ENCODE measurements at regions not wholly inside any gene's neighbourhood (a gene's known extent, or its start where the extent isn't known, plus 50 kb on each side); places are given as distances from the start of the nearest gene placed in this dataset.

GRCh38 chr7:25798344-25798743 is 353.7 kb upstream of the NFE2L3 start:
- intact Hi-C loops (cut with DNase I): no loop called here
- no peak for DNase-seq (ENCODE audit: low spot score)

DNA sequence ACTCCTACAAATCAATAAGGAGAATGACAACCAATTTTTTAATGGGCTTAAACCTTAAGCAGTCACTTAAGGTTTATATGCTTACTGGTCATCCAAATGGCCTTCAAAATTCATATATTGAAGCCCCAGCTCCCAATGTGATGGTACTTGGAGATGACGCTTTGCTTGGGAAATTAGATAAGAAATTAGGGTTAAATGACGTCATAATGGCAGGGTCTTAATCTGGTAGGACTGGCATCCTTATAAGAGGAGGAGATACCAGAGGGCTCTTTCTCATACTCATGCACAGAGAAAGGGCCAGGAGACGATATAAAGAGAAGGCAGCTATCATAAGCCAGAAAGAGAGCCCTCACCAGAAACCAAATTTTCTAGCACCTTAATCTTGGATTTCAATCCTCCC is 350.8 kb upstream of the NFE2L3 start:
- no peak for DNase-seq (ENCODE audit: low spot score)
- intact Hi-C loops (cut with DNase I): no loop called here

DNA sequence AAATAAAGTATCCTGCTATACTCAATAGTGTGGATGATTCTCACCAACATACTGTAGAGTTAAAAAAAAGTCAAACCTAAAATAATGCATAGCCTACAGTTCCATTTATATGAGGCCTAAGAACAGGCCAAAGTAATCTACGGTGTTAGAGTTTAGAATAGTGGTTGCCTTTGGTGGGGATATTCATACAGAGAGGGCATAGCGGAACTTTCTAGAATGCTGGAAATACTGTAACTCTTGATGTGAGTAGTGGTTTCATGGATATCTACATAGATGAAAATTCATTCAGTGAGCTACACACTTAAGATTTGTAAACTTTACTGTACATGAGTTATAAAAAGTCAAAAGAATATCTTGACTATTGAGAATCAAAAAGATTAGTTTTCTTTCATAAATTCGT is 349.9 kb upstream of the NFE2L3 start:
- no peak for DNase-seq (ENCODE audit: low spot score)
- intact Hi-C loops (cut with DNase I): no loop called here

DNA sequence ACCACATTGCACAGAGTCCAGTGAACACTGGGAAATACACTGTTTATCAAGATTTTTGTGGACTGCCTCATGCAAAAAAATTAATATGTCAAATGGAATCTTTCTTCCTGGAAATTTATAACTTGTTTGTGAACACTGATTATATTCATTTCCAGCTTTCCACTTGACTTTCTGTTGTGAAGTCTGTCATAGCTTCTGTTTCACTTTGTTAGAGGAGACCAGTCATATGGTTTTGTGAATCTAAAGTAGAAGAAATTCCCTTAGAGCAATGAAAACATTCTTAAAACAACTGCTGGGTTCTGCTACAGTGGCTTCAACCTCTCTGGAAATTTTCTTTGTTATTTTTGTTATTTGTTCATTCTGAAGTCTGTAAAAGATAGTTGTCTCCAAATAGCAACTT is 349.5 kb upstream of the NFE2L3 start:
- no peak for DNase-seq (ENCODE audit: low spot score)
- intact Hi-C loops (cut with DNase I): no loop called here

DNA sequence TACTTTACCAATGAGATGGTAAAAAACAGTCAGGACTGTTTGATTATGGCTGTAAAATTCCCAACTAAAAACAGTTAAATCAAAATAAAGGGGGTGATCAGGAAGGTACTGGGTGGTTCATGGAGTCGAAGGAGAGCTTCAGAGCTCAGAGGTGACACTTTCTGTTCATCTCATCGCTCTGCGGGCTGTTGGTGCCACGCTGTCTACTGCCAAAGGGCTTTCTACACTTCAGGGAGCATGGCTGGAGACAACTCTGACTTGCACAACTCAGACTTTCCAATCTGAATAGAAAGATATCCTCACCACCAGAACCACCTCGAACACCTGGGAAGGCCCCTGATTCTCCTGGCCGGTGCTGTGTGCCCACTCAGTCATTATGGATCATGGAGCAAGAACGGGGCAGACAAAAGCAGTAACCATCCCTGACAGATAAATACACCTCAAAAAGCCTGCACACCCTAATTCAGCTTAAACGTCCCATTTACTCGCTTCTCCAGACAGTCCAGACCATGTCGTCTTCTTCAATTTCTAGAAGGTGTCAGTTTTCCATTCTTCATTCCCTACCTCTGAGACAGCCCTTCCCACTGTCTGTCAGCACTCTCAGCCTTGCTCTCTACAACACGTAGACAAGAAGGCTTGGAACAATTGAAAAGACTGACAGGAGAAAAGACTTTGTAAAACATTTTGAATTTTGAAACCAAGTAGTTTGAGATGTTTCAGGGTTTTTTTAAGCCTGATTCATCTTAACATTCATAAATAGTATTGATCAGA is 348.7 kb upstream of the NFE2L3 start:
- intact Hi-C loops (cut with DNase I): no loop called here

GRCh38 chr7:25804154-25804553 is 347.8 kb upstream of the NFE2L3 start:
- intact Hi-C loops (cut with DNase I): no loop called here
- DNase-seq (ENCODE audit: low spot score): no peak

More for the DNA sequence above, 348.7 kb upstream of the NFE2L3 start:
- no peak for DNase-seq (ENCODE audit: low spot score)

- no peak for DNase-seq (ENCODE audit: low spot score)
- intact Hi-C loops (cut with DNase I): no loop called here
These were observed 346.8 kb upstream of the NFE2L3 start for GRCh38 chr7:25805027-25805687.

DNA sequence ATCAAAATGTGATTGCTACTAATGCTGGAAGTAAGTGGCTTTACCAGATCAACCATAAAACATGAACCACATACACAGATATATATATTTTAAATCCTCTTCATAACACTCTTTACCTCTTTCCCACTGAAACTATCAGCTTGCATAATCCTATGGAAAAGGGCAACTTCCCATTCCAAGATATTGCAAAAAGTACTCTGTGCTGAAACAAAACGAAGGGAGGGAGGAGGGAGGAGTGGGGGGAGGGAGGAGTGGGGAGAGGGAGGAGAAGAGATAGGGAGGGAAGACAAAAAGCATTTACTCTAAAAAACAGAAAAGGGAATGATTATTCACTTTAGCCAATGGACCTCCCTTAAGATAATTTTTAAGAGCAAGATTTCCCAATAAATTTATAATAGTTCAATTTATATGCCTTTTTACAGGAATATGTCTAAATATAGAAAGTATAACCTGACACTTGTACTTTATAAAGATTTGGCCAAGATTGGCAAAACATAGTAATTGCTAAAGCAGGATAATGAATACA is 344.8 kb upstream of the NFE2L3 start:
- intact Hi-C loops (cut with DNase I): no loop called here
- no peak for DNase-seq (ENCODE audit: low spot score)

- intact Hi-C loops (cut with DNase I): no loop called here
- DNase-seq (ENCODE audit: low spot score): no peak
These were observed 342.6 kb upstream of the NFE2L3 start for GRCh38 chr7:25809441-25809840.

- DNase-seq (ENCODE audit: low spot score): no peak
- intact Hi-C loops (cut with DNase I): no loop called here
These were observed 339.7 kb upstream of the NFE2L3 start for GRCh38 chr7:25812086-25812850.

GRCh38 chr7:25813381-25813780 is 338.6 kb upstream of the NFE2L3 start:
- intact Hi-C loops (cut with DNase I): no loop called here
- no peak for DNase-seq (ENCODE audit: low spot score)

DNA sequence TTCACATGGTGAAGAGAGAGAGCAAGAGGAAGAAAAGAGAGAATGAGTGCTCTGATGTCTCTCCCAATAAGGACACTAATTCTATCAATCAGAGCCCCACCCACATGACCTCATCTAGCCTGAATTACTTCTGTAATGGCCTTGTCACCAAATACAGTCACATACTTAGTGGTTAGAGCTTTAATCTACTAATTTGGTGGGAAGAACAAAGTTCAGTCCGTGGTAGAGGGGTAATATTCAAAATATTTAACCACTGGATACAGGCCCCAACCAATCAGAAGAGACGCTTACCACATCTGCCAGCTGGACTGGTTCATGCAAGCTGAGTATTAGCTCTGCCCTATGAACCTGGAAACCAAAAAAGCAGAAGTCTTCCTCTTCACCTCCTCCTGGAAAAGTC is 336.3 kb upstream of the NFE2L3 start:
- DNase-seq (ENCODE audit: low spot score): no peak
- intact Hi-C loops (cut with DNase I): no loop called here

DNA sequence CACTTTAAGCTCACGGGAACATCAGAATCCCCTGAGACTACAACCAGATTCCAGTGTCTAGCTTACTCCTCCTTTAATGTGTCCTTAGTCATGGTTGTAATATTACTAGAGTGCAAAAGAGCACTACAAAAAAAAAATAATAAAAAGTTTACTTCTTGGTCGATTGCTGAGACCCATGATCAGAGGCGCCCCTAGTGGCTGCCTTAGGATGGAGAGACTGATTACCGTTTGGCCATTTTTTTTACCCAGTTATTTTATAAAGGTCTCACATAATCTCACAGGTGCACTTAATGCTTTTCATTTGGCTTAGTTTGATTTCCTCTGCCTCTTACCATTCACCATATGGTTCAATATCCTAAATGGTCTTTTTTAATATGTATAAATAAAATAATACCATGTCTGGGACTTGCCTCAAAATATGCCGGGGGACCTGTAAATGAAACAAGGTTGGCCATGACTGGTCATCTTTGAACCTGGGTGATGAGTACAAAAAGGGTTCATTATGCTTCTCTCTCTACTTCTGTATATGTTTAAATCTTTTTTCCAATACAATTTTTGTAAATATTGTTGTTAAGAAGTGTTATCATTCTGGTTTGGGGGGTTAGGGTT is 331.5 kb upstream of the NFE2L3 start:
- intact Hi-C loops (cut with DNase I): no loop called here
- DNase-seq (ENCODE audit: low spot score): no peak

GRCh38 chr7:25821225-25821624 is 330.8 kb upstream of the NFE2L3 start:
- DNase-seq (ENCODE audit: low spot score): no peak
- intact Hi-C loops (cut with DNase I): no loop called here

DNA sequence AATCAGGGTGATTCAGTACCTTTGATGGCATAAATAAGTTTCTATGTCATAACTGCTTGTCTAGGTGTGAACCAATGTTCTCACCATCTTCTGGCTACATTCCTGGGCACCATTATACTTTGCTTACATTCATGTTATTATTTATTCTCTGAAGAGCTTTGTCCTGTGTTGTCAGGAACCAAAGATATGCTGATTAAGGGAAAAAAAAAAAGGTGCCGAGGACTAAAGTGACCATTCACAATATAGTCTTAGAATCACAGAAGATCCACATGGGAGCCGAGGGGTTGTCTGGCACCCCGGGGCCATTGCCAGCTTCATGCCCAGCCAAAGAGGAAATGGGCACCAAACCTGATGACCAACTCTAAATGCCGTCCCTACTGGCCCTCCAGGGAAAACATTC is 329.2 kb upstream of the NFE2L3 start:
- intact Hi-C loops (cut with DNase I): no loop called here
- DNase-seq (ENCODE audit: low spot score): no peak

- no peak for DNase-seq (ENCODE audit: low spot score)
- intact Hi-C loops (cut with DNase I): no loop called here
These were observed 328.4 kb upstream of the NFE2L3 start for GRCh38 chr7:25823571-25823970.

DNA sequence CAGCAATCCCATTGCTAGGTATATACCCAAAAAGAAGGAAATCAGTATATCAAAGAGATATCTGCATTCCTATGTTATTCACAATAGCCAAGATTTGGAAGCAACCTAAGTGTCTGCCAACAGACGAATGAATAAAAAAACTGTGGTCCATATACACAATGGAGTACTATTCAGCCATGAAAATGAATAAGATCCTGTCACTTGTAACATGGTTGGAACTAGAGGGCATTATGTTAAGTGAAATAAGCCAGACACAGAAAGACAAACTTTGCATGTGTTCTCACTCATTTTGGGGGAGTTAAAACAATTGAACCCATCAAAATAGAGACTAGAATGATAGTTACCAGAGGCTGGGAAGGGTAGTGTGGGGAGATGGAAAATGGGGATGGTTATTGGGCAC is 323.5 kb upstream of the NFE2L3 start:
- intact Hi-C loops (cut with DNase I): no loop called here
- no peak for DNase-seq (ENCODE audit: low spot score)

GRCh38 chr7:25829663-25830062 is 322.3 kb upstream of the NFE2L3 start:
- intact Hi-C loops (cut with DNase I): no loop called here
- no peak for DNase-seq (ENCODE audit: low spot score)

GRCh38 chr7:25830215-25830614 is 321.8 kb upstream of the NFE2L3 start:
- no peak for DNase-seq (ENCODE audit: low spot score)
- intact Hi-C loops (cut with DNase I): no loop called here
